ES-I3 (cell line): ENCODE measurements at regions not wholly inside any gene's neighbourhood (a gene's known extent, or its start where the extent isn't known, plus 50 kb on each side); places are given as distances from the start of the nearest gene placed in this dataset.

ENCODE experiments used
- H3K36me3 ChIP-seq: 2 replicates; pipeline ENCODE4 v1.6.1; 2013; ENCODE audit warnings: mild to moderate bottlenecking, low read length, control low read depth, moderate library complexity; ENCODE audit not compliant: insufficient read depth
- H3K4me1 ChIP-seq: 2 replicates; pipeline ENCODE4 v1.6.1; 2013; ENCODE audit warnings: mild to moderate bottlenecking, control low read depth, low read length; ENCODE audit not compliant: insufficient read depth
- H3K9ac ChIP-seq: 2 replicates; pipeline ENCODE4 v1.6.1; 2013; ENCODE audit warnings: low read depth, mild to moderate bottlenecking, low read length, moderate library complexity
- H3K9me3 ChIP-seq: 2 replicates; pipeline ENCODE4 v1.6.1; 2013; ENCODE audit warnings: mild to moderate bottlenecking, low read length, moderate library complexity; ENCODE audit not compliant: control insufficient read depth, insufficient read depth

DNA sequence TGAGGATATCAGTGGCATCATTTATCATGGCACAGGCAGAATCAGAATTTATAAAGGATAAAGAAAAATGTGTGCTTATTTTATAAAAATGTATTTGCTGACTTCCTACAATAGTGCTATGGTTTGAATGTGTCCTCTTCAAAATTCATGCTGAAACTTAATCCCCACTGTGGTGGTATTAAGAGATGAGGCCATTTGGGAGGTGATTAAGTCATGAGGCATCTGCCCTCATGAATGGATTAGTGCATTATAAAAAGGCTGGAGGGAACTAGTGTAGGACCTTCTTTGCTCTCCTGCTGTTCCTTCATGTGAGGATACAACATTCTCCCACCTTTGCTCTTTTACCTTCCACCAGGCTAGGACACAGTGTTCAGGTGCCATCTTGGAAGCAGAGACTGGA is 212.8 kb downstream of the RFC3 start:
- H3K36me3 ChIP-seq, result no peaks in the 10 kb centered on the region
- no peaks in the 10 kb centered on the region for H3K4me1 ChIP-seq
- 0 out of 2 replicates have a peak, but pooled peaks cover 5% of the 10 kb centered on the region for H3K9me3 ChIP-seq
- H3K9ac ChIP-seq, result no peak overlapping the region

GRCh38 chr13:34031610-34032009 is 213.7 kb downstream of the RFC3 start:
- Histone ChIP-seq H3K4me1 (no peaks in the 10 kb centered on the region), H3K9ac (no peak overlapping the region), H3K9me3 (no peaks in the 10 kb centered on the region), H3K36me3 (no peaks in the 10 kb centered on the region)

DNA sequence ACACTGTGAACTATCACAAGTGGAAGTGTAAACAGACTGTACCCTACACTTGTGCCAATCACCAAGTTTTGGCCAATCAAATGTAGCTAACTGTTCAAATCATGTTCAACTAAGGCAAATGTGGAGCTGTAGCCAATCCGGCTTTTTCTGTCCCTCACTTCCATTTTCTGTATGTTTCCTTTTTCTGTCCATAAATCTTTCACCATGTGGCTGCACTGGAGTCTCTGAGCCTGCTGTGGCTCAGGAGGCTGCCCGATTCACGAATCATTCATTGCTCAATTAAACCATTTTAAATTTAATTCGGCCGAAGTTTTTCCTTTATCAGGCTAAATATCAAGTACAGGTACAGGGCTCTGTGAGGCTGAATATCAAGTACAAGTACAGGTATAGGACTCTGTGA is 216.5 kb downstream of the RFC3 start:
- H3K9ac ChIP-seq, result no peak overlapping the region
- H3K4me1 ChIP-seq, result peaks cover 11% of the 10 kb centered on the region
- H3K9me3 ChIP-seq, result no peaks in the 10 kb centered on the region
- no peaks in the 10 kb centered on the region for H3K36me3 ChIP-seq

DNA sequence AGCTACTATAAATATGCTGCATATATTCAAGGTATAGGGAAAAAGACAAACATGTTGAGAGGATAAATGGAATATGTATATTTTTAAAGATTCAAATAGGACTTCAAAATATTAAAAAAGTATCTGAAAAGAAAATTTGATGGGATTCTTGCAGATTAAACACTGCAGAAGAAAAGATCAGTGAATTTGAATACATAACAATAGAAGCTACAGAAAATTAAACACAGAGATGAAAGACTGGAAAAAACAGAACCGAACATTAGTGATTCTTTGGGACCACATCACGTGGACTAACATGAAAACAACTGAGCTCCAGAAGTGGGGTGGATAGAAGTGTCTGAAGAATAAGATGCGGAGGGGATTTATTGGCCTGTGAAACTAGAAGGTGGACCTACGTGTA is 217.2 kb downstream of the RFC3 start:
- no peaks in the 10 kb centered on the region for H3K9me3 ChIP-seq
- no peak overlapping the region for H3K9ac ChIP-seq
- peaks cover 11% of the 10 kb centered on the region for H3K4me1 ChIP-seq
- no peaks in the 10 kb centered on the region for H3K36me3 ChIP-seq

GRCh38 chr13:34035676-34036325 is 217.9 kb downstream of the RFC3 start:
- Histone ChIP-seq H3K4me1 (peaks cover 11% of the 10 kb centered on the region), H3K9ac (no peak overlapping the region), H3K9me3 (no peaks in the 10 kb centered on the region), H3K36me3 (no peaks in the 10 kb centered on the region)

DNA sequence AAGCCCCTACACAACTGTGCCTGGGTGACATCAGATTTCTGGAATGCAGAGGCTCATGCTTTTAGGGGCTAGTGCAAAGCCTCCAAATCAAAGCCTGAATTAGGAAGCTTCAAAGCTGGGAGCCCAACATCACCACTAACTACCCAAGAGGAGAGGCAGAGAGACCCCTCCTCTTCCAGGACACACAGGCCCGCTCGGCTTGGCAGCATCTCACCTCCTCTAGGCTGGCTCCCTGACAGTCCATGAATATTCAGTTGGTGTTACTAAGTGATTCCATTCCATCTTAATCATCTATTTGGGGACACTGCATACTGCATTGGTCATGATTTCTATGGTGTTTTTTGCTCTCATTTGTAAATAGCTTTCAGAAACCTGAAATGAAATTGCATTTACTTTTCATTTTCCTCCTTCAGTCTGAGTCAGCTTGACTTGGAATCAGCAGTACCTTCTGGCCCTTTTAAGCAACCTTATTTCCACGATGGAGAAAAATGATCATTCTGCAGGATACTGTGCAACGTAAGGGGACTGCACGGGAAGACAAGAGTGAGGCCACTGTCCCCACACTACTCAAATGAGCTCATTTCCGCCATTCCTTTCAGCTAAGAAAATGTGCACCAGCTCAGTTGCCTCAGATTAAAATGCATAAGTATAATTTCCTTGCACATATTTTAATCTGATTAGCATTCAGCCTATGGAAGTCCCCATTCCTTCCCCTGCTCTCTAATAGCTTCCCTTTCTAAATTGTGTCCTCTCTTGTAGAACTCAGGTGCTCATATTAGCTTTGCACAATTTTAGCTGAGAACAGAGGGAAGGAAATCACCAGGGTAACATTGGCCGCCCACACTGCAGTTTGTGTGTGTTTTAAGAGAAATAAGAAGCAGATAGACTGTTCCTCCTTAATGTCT is 219.9 kb downstream of the RFC3 start:
- peaks cover 11% of the 10 kb centered on the region for H3K4me1 ChIP-seq
- no peaks in the 10 kb centered on the region for H3K36me3 ChIP-seq
- H3K9ac ChIP-seq, result no peak overlapping the region
- no peaks in the 10 kb centered on the region for H3K9me3 ChIP-seq

DNA sequence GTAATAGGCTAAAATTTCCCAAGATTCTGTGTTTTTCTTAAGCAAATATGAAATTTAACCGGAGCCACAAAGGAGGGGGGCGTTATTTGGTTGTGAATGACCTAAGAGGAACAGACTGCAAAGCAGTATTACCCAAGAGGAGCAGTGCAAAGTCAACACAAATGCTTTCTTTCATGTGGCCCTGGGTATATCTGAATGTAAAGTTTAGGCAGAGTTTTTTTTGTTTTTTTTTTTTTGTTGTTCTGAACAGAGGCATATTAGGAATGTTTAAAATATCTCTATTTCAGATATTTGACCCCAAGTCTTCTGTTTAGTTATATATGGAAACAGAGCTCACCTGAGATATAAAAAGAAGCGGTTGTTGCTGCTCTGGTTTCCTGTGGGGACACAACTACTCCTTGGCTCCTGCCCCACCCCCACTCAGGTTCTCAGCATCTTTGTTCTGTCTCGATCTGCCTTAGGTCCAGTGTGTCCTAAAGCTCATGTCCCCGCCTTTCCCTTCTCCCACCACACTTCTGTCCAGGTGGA is 220.7 kb downstream of the RFC3 start:
- Histone ChIP-seq H3K9ac (no peak overlapping the region), H3K4me1 (peaks cover 11% of the 10 kb centered on the region), H3K36me3 (no peaks in the 10 kb centered on the region), H3K9me3 (no peaks in the 10 kb centered on the region)

- Histone ChIP-seq H3K36me3 (no peaks in the 10 kb centered on the region), H3K9me3 (no peaks in the 10 kb centered on the region), H3K4me1 (peaks cover 11% of the 10 kb centered on the region), H3K9ac (no peak overlapping the region)
Measured at GRCh38 chr13:34039678-34040077, 221.7 kb downstream of the RFC3 start.

DNA sequence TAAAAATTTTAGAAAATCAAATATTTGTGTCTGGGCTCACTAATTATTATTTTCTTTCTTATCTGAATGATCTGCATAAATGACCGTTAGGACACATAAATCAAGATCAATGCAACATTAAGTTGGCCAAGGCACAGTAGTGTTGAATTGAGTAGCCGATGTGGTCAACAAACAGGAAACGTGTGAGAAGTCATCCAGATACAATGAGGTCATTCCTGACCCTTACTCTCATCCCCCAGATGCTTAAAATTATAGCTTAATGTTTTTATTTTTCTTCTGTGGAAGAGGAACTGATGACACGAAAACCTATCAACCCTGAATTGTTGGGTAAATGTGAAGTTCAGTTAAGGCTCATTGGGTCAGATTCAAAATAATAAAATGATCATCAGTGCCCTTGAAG is 222.9 kb downstream of the RFC3 start:
- Histone ChIP-seq H3K9me3 (no peaks in the 10 kb centered on the region), H3K36me3 (no peaks in the 10 kb centered on the region), H3K9ac (no peak overlapping the region), H3K4me1 (peaks cover 11% of the 10 kb centered on the region)

- H3K4me1 ChIP-seq, result no peaks in the 10 kb centered on the region
- H3K9ac ChIP-seq, result no peak overlapping the region
- H3K36me3 ChIP-seq, result no peaks in the 10 kb centered on the region
- H3K9me3 ChIP-seq, result no peaks in the 10 kb centered on the region
Measured at GRCh38 chr13:34044041-34044440, 226.1 kb downstream of the RFC3 start.

GRCh38 chr13:34044660-34045080 is 226.7 kb downstream of the RFC3 start:
- no peaks in the 10 kb centered on the region for H3K36me3 ChIP-seq

GRCh38 chr13:34046457-34046856 is 228.5 kb downstream of the RFC3 start:
- Histone ChIP-seq H3K4me1 (no peaks in the 10 kb centered on the region), H3K9ac (no peak overlapping the region), H3K36me3 (no peaks in the 10 kb centered on the region), H3K9me3 (no peaks in the 10 kb centered on the region)

More at GRCh38 chr13:34044660-34045080, 226.7 kb downstream of the RFC3 start:
- Histone ChIP-seq H3K9ac (no peak overlapping the region), H3K9me3 (no peaks in the 10 kb centered on the region), H3K4me1 (no peaks in the 10 kb centered on the region)

DNA sequence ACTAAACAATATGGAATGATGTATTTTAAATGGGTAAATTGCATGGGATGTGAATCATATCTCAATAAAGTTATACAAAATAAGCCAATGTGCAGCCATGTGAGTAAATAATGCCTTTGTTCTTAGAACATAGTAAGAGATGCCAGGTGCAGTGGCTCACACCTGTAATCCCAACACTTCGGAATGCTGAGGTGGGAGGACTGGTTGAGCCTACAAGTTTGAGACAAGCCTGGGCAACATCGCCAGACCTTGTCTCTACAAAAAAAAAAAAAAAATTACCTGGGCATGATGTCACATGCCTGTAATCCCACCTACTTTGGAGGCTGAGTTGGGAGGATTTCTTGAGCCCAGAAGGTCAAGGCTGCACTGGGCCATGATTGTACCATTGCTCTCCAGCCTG is 230.7 kb downstream of the RFC3 start:
- Histone ChIP-seq H3K9ac (no peak overlapping the region), H3K4me1 (no peaks in the 10 kb centered on the region), H3K9me3 (no peaks in the 10 kb centered on the region), H3K36me3 (no peaks in the 10 kb centered on the region)

GRCh38 chr13:34056733-34057258 is 238.8 kb downstream of the RFC3 start:
- Histone ChIP-seq H3K4me1 (peaks cover 6% of the 10 kb centered on the region; the same call in 1 of the 2 replicates), H3K9ac (no peak overlapping the region), H3K36me3 (no peaks in the 10 kb centered on the region), H3K9me3 (no peaks in the 10 kb centered on the region)
